OCI-LY7 (cell line): ENCODE measurements at regions not wholly inside any gene's neighbourhood (a gene's known extent, or its start where the extent isn't known, plus 50 kb on each side); places are given as distances from the start of the nearest gene placed in this dataset.

Source experiments
- BruUV-seq: library from RNA; stranded (reverse); fragments of 400-500 nt; replicated peaks from 2 replicates; lab custom pipeline; 2021; lab: Mats Ljungman, UMichigan
- CTCF ChIA-PET: fragments of 300-600 bp; sonication (Branson Sonifier 250); formaldehyde crosslinking; loops from one replicate; lab custom pipeline; 2022; ENCODE audit warnings: antibody characterized with exemption; ENCODE audit not compliant: unreplicated experiment; lab: Charles Lee
- POLR2A ChIA-PET: fragments of 300-600 bp; sonication (Branson Sonifier 250); formaldehyde crosslinking; loops from one replicate; lab custom pipeline; 2022; ENCODE audit warnings: antibody characterized with exemption; lab: Charles Lee
- DNase-seq: peaks from one replicate; pipeline ENCODE4 v3.0.0-alpha.2; 2015; ENCODE audit warnings: low spot score
- H2AFZ ChIP-seq: fragments of 200-600 bp; sonication (generic), shearing (Covaris generic); 2 replicates; pipeline ENCODE4 v1.6.1; 2014; ENCODE audit warnings: mild to moderate bottlenecking, antibody characterized with exemption, low read length, moderate library complexity
- H3K27ac ChIP-seq: fragments of 200-600 bp; sonication (generic); 2 replicates; pipeline ENCODE4 v1.5.1; 2014; ENCODE audit warnings: mixed run types, low read depth, mild to moderate bottlenecking, moderate library complexity, low read length, inconsistent platforms; ENCODE audit not compliant: poor library complexity, severe bottlenecking
- H3K36me3 ChIP-seq: fragments of 200-600 bp; sonication (generic); 2 replicates; pipeline ENCODE4 v1.6.1; 2014; ENCODE audit warnings: mild to moderate bottlenecking, antibody characterized with exemption, low read length, moderate library complexity, mixed read lengths; ENCODE audit not compliant: insufficient read depth
- H3K4me1 ChIP-seq: fragments of 200-600 bp; sonication (generic); 2 replicates; pipeline ENCODE4 v1.5.1; 2014; ENCODE audit warnings: mild to moderate bottlenecking, low read length; ENCODE audit not compliant: insufficient read depth, poor library complexity, severe bottlenecking
- H3K4me2 ChIP-seq: fragments of 200-600 bp; sonication (generic); 2 replicates; pipeline ENCODE4 v1.6.1; 2014; ENCODE audit warnings: mild to moderate bottlenecking, low read length
- H3K4me3 ChIP-seq: fragments of 200-600 bp; sonication (generic); 2 replicates; pipeline ENCODE4 v1.5.1; 2014; ENCODE audit warnings: mild to moderate bottlenecking, low read depth, low read length; ENCODE audit not compliant: poor library complexity, severe bottlenecking
- H3K79me2 ChIP-seq: fragments of 200-600 bp; sonication (generic); 2 replicates; pipeline ENCODE4 v1.6.1; 2016; ENCODE audit warnings: low read depth, mild to moderate bottlenecking, low read length, moderate library complexity, mixed read lengths; ENCODE audit not compliant: insufficient read depth
- H3K9me2 ChIP-seq: fragments of 200-600 bp; sonication (generic); 2 replicates; pipeline ENCODE4 v1.6.1; 2016; ENCODE audit warnings: mild to moderate bottlenecking, low read length, mixed read lengths; ENCODE audit not compliant: insufficient read depth
- H3K9me3 ChIP-seq: fragments of 200-600 bp; sonication (generic); 2 replicates; pipeline ENCODE4 v1.6.1; 2014; ENCODE audit warnings: mild to moderate bottlenecking, mixed run types, low read length, mixed read lengths
- H4K20me1 ChIP-seq: fragments of 200-600 bp; sonication (generic); 2 replicates; pipeline ENCODE4 v1.6.1; 2014; ENCODE audit warnings: mild to moderate bottlenecking, antibody characterized with exemption, low read length, moderate library complexity, mixed read lengths; ENCODE audit not compliant: insufficient read depth
- CTCF ChIP-seq: fragments of 200-600 bp; sonication (generic); conservative IDR thresholded peaks from 2 replicates; pipeline ENCODE4 v1.5.1; 2014; ENCODE audit warnings: mild to moderate bottlenecking, antibody characterized with exemption, low read length, moderate library complexity, mixed read lengths
- EZH2phosphoT487 ChIP-seq: fragments of 200-600 bp; sonication (generic); IDR thresholded peaks from 2 replicates; pipeline ENCODE4 v1.6.1; 2018; ENCODE audit warnings: low read depth, borderline replicate concordance, mild to moderate bottlenecking, mixed run types, antibody characterized with exemption, low read length, moderate library complexity, mixed read lengths
- intact Hi-C: fragments of 100-400 bp; cut with micrococcal nuclease; formaldehyde crosslinking; loops from one replicate; pipeline ENCODE4 v1.10.0; 2022; ENCODE audit not compliant: unreplicated experiment

- BruUV-seq = no TSS peak
- no peak for TF ChIP-seq CTCF
- TF ChIP-seq EZH2phosphoT487 = no peak
- POLR2A ChIA-PET = no interaction called here
Observed at GRCh38 chr2:67970542-67970941, 92.3 kb downstream of the C1D start.

GRCh38 chr2:67974559-67975430 lies 88.0 kb downstream of the C1D start:
- Histone ChIP-seq H3K79me2 (no peaks in the 10 kb centered on the region), H3K9me3 (no peaks in the 10 kb centered on the region), H3K4me3 (no peak overlapping the region), H3K36me3 (no peaks in the 10 kb centered on the region), H4K20me1 (no peaks in the 10 kb centered on the region), H3K27ac (no peak overlapping the region), H3K4me1 (no peaks in the 10 kb centered on the region), H3K4me2 (no peak overlapping the region), H2AFZ (no peak overlapping the region), H3K9me2 (no peaks in the 10 kb centered on the region)
- BruUV-seq = no TSS peak
- CTCF ChIA-PET = no interaction called here
- TF ChIP-seq CTCF = no peak
- no peak for TF ChIP-seq EZH2phosphoT487
- POLR2A ChIA-PET = interaction anchor here (0.6 kb wide), 1 partner anchor 933 kb away, joined by 3 read pairs; no protein-coding TSS in a partner anchor
- no peak for DNase-seq
- intact Hi-C loops = no loop called here

More at GRCh38 chr2:67970542-67970941, 92.3 kb downstream of the C1D start:
- CTCF ChIA-PET = no interaction called here
- Histone ChIP-seq H3K9me3 (no peaks in the 10 kb centered on the region), H3K27ac (no peak overlapping the region), H4K20me1 (no peaks in the 10 kb centered on the region), H3K4me1 (no peaks in the 10 kb centered on the region), H3K4me3 (no peak overlapping the region), H3K36me3 (no peaks in the 10 kb centered on the region), H3K9me2 (no peaks in the 10 kb centered on the region), H3K4me2 (no peak overlapping the region), H3K79me2 (no peaks in the 10 kb centered on the region), H2AFZ (no peak overlapping the region)
- intact Hi-C loops = no loop called here
- no peak for DNase-seq

- Histone ChIP-seq H3K9me2 (no peaks in the 10 kb centered on the region), H3K9me3 (no peaks in the 10 kb centered on the region), H3K79me2 (no peaks in the 10 kb centered on the region), H2AFZ (no peak overlapping the region), H3K4me2 (no peak overlapping the region), H3K4me3 (no peak overlapping the region), H4K20me1 (no peaks in the 10 kb centered on the region), H3K27ac (no peak overlapping the region), H3K36me3 (no peaks in the 10 kb centered on the region), H3K4me1 (no peaks in the 10 kb centered on the region)
- POLR2A ChIA-PET = no interaction called here
- intact Hi-C loops = no loop called here
- no peak for DNase-seq
- no peak for TF ChIP-seq EZH2phosphoT487
- no peak for TF ChIP-seq CTCF
- no TSS peak for BruUV-seq
- CTCF ChIA-PET = interaction anchor here (1.2 kb wide), 1 partner anchor 13 kb away, joined by 4 read pairs; no protein-coding TSS in a partner anchor
Observed at GRCh38 chr2:67977464-67977863, 85.3 kb downstream of the C1D start.
